Liver (tissue), 3 donors: ENCODE measurements at regions not wholly inside any gene's neighbourhood (a gene's known extent, or its start where the extent isn't known, plus 50 kb on each side); places are given as distances from the start of the nearest gene placed in this dataset.

Source experiments
- CTCF ChIP-seq: fragments of 150-350 bp; IDR thresholded peaks from 2 replicates; pipeline ENCODE4 v1.5.1; 2017; ENCODE audit warnings: improper control_type of control experiment, low read depth, low read length; ENCODE audit not compliant: missing input control
- EGR1 ChIP-seq, 2 donors: IDR thresholded peaks; 2 replicates each; pipeline ENCODE4 v1.6.1; 2016 to 2018; ENCODE audit warnings: antibody characterized with exemption in 2 of 2, low read depth in 2 of 2
- GABPA ChIP-seq, 2 donors: IDR thresholded peaks in 1 of 2; conservative IDR thresholded peaks in 1 of 2; 2 replicates each; pipeline ENCODE4 v1.6.1; 2016; ENCODE audit warnings: antibody characterized with exemption in 2 of 2, mild to moderate bottlenecking in 1 of 2, moderate library complexity in 1 of 2
- HNF4A ChIP-seq, 2 donors: conservative IDR thresholded peaks; 2 replicates each; pipeline ENCODE4 v1.6.1; 2016; ENCODE audit warnings: antibody characterized with exemption in 2 of 2, mild to moderate bottlenecking in 2 of 2
- JUND ChIP-seq, 2 donors: IDR thresholded peaks; 2 replicates each; pipeline ENCODE4 v1.6.1; 2016; ENCODE audit warnings: antibody characterized with exemption in 2 of 2
- NR2F2 ChIP-seq: IDR thresholded peaks from 2 replicates; pipeline ENCODE4 v1.6.1; 2016; ENCODE audit warnings: antibody characterized with exemption
- SP1 ChIP-seq: IDR thresholded peaks from 2 replicates; pipeline ENCODE4 v1.6.1; 2018; ENCODE audit warnings: antibody characterized with exemption, mild to moderate bottlenecking
- TAF1 ChIP-seq: conservative IDR thresholded peaks from 2 replicates; pipeline ENCODE4 v1.6.1; 2016; ENCODE audit warnings: antibody characterized with exemption, mild to moderate bottlenecking
- YY1 ChIP-seq: IDR thresholded peaks from 2 replicates; pipeline ENCODE4 v1.6.1; 2016; ENCODE audit warnings: antibody characterized with exemption, mild to moderate bottlenecking
- TF ChIP-seq, protein P1 (sequence below): IDR thresholded peaks from 2 replicates; pipeline ENCODE4 v1.6.1; 2016; ENCODE audit warnings: antibody characterized with exemption
- TF ChIP-seq, protein P2 (sequence below): IDR thresholded peaks from 2 replicates; pipeline ENCODE4 v1.6.1; 2016; ENCODE audit warnings: antibody characterized with exemption
- donor health status: healthy.
- donor health status: healthy.

DNA sequence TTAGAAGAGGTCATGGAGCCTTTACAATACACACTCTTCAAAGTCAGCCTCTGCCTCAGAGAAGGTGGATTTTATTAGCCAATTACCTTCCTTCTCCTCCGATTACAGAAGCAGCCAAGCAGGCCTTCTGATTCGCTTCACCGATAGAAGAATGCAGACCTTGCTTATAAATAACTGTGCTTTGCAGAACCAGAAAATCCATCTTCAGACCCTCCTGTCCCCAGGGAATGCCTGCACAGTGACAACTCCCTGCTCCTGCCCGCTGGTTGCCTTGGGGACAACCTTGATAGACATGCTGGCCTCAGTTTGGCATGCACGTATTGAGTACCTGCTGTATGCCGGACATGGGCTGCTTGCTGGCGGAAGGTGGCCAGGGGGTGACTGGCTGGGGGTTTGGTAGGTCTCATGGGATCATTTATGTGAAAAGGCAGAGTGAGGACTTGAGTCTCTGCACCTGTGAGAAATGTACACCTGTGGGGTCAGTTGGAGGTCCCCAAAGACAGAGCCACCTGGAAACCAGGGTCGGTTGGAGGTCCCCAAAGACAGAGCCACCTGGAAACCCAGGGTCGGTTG, 1238.7 kb downstream of the BRD1 start:
- TF ChIP-seq CTCF (no peak), TAF1 (no peak), NR2F2 (no peak), HNF4A (conservative IDR thresholded peaks at IDR 0.05) (no peak), EGR1 (IDR thresholded peaks at IDR 0.05; ENCODE audit: low read depth in 2 of 2) (no peak), GABPA (IDR thresholded peaks at IDR 0.05 in 1 of 2, conservative IDR thresholded peaks at IDR 0.05 in 1 of 2) (no peak), YY1 (no peak), JUND (IDR thresholded peaks at IDR 0.05) (no peak), SP1 (no peak)
- TF ChIP-seq, protein P1, sequence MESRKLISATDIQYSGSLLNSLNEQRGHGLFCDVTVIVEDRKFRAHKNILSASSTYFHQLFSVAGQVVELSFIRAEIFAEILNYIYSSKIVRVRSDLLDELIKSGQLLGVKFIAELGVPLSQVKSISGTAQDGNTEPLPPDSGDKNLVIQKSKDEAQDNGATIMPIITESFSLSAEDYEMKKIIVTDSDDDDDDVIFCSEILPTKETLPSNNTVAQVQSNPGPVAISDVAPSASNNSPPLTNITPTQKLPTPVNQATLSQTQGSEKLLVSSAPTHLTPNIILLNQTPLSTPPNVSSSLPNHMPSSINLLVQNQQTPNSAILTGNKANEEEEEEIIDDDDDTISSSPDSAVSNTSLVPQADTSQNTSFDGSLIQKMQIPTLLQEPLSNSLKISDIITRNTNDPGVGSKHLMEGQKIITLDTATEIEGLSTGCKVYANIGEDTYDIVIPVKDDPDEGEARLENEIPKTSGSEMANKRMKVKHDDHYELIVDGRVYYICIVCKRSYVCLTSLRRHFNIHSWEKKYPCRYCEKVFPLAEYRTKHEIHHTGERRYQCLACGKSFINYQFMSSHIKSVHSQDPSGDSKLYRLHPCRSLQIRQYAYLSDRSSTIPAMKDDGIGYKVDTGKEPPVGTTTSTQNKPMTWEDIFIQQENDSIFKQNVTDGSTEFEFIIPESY = no peak
- TF ChIP-seq, protein P2, sequence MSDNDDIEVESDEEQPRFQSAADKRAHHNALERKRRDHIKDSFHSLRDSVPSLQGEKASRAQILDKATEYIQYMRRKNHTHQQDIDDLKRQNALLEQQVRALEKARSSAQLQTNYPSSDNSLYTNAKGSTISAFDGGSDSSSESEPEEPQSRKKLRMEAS = no peak
